Activated CD4-positive, alpha-beta T cell treated with anti-CD3 and anti-CD28 coated beads, Interleukin-10, Interleukin-2, amounts not matched to agents 100 ng/mL and 50 ng/mL, durations not matched to agents 16 hours and 8 hours (primary cell): ENCODE measurements at regions not wholly inside any gene's neighbourhood (a gene's known extent, or its start where the extent isn't known, plus 50 kb on each side); places are given as distances from the start of the nearest gene placed in this dataset.

Experiments used
- DNase-seq: peaks from one replicate; pipeline ENCODE4 v3.0.0-alpha.2; 2020

DNA sequence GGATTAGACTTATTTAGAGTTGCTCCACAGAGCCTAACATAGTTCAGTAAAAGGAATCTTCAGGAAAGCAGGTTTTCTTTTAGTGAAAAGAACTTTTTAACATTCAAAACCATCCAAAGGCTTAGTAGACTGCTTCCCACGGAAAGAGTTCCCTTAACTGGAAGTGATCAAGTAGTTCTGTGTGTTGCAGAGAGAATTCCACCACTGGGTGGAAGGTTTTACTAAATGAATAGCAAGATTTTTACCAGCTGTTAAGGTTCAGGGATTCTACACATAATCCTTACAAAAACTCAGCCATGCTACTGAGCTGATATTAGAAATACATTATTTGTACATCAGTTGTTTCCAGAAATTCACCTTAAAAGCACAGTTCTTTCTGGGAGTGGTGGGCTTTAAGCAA lies 119.7 kb downstream of the GDAP2 start:
- no peak for DNase-seq

DNA sequence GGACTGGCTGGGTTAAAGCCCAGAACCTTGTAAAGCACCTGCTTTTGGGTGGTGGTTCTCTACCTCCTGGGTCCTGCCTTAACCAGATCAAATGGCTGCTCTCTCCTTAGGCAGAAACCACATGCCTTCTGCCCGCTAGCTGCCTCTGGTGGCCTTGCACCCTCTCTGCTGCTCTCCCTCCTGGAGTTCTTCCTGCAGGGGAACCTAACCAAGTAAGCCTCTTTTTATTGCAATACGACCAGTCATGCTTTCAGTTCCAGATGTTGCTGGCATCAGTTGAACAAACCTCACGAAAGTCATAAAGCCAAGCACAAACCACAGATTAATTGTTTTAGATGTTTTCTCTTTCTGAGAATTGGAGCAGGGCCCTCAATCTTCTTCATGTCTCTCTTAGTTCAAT lies 118.9 kb downstream of the GDAP2 start:
- DNase-seq: peak; percentile 28

DNA sequence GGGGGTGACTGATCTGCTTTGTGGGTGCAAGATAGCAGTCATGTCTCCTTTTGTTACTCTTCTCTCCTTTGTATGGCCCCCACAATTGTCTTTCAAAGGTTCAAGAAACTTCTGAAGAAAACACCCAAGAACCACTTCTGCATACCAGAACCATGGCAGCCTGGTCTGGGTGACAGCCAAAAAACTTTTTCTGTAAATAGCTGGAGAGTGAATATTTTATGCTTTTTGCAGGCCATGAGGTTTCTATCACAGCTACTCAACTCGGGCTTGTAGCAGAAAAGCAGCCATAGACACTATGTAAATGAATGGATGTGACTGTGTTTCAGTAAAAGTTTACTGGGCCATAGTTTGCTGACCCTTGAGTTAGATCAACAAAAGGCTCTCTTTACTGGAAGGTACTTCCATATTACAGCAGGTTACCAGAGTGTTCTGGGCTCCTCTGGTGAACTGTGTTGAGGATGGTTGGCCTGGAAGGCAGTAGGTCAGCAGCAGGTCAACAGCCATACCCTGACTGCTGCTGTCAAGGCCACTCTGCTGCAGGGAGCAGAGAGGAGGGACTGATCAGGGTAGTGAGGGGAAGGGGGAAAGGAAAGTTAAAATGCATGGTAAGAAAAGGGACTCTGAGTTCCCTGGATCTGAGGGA lies 116.4 kb downstream of the GDAP2 start:
- DNase-seq: no peak
